ENCODE measurements at regions not wholly inside any gene's neighbourhood (a gene's known extent, or its start where the extent isn't known, plus 50 kb on each side); places are given as distances from the start of the nearest gene placed in this dataset.

DNA sequence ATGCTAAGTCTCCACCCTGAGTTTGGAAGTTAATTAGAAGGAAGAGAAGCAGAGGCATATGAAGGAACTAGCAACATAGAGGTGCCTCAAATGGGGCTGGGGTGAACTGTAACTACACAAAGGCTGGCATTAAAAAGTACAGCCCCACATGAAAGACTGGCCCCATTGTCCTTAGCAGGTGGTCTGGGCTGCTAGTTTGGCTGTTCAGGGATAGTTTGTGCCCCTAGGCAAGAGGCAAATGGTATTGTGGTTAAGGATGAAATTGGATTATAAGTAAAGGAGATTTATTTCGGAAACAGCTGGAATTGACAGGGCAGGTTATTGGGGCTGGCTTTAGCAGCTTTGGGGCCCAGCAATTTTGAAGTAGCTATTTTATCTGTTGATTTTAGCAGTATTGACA, 365.7 kb upstream of the TNP1 start:
- Histone ChIP-seq H3K4me3 (ENCODE audit: low read length) (no peak overlapping the region), H3K4me1 (ENCODE audit: insufficient read depth, low read length) (no peaks in the 10 kb centered on the region), H3K9me3 (ENCODE audit: insufficient read depth, low read depth, low read length) (no peaks in the 10 kb centered on the region), H3K27me3 (ENCODE audit: insufficient read depth, low read length) (no peaks in the 10 kb centered on the region), H3K36me3 (ENCODE audit: insufficient read depth, low read length) (no peaks in the 10 kb centered on the region), H3K9ac (ENCODE audit: low read depth, low read length) (no peak overlapping the region), H3K27ac (ENCODE audit: low read depth, low read length) (no peak overlapping the region)
- 87% methylated on average over 1 of the region's 1 CpG for WGBS

DNA sequence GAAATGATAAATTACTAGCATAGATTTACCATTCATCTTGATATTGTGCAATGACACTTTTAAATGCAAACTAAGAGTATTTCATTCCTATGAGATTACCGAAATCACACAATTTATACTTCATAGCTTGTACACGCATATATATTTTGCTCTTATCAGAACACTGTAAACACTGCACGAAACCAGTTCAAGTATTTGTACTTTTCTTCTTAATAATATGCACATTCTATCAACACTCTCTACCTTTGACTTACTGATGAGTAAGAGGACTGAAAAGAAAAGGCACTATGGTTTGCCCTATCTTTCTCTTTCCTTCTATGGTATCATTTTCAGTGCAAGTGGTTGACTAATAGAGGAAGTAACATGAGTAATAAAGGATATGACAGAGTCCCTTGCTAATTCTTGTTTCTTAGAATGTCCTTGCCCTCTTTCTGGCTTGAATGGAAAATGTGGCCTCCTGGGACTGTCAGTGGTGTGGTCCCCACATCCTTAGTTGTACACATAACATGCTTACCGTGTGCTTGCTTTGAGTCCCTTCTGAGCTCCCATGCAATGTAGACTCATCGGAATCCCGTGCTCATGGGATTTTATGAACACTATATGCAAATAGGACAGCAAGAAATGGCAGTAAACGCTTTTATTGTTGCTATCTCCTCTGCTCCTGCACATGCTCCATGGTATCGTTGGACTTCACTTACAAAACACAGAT, 363.5 kb upstream of the TNP1 start:
- H3K9ac ChIP-seq (ENCODE audit: low read depth, low read length): no peak overlapping the region

DNA sequence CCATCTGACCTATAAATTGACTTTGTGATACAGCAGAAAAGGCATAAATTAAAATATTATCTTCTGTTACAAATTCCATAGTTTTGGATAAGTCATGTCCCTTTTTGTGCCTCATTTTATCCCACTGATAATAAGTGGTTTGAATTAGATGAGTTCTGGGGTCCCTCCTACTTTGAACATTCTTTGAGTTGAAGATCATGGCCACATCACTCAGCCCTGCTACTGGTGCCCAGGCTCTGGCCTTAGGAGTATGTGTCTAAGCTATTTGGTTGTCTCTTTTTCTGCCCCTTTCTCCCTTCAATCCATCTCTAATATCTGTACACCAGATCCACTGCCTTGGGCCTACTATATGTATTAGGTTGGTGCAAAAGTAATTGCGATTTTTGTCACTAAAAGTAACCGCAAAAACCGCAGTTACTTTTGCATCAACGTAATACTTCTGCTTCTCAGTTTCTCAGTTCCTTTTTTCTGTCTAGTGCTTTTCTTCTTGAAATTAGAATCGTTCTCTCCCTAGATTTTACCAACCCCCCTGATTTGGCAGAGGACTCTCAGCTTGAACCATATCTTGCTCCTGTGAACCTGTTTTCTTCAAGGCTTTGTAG, 362.5 kb upstream of the TNP1 start:
- Histone ChIP-seq H3K4me1 (ENCODE audit: insufficient read depth, low read length) (no peaks in the 10 kb centered on the region), H3K4me3 (ENCODE audit: low read length) (no peak overlapping the region), H3K9me3 (ENCODE audit: insufficient read depth, low read depth, low read length) (no peaks in the 10 kb centered on the region), H3K27ac (ENCODE audit: low read depth, low read length) (no peak overlapping the region), H3K27me3 (ENCODE audit: insufficient read depth, low read length) (no peaks in the 10 kb centered on the region), H3K9ac (ENCODE audit: low read depth, low read length) (no peak overlapping the region), H3K36me3 (ENCODE audit: insufficient read depth, low read length) (no peaks in the 10 kb centered on the region)
- 95% methylated on average over 5 of the region's 5 CpGs for WGBS

More for the DNA sequence above, 363.5 kb upstream of the TNP1 start:
- Histone ChIP-seq H3K27me3 (ENCODE audit: insufficient read depth, low read length) (no peaks in the 10 kb centered on the region), H3K27ac (ENCODE audit: low read depth, low read length) (no peak overlapping the region), H3K36me3 (ENCODE audit: insufficient read depth, low read length) (no peaks in the 10 kb centered on the region), H3K4me3 (ENCODE audit: low read length) (no peak overlapping the region), H3K4me1 (ENCODE audit: insufficient read depth, low read length) (no peaks in the 10 kb centered on the region), H3K9me3 (ENCODE audit: insufficient read depth, low read depth, low read length) (no peaks in the 10 kb centered on the region)
- WGBS: 95% methylated on average over 8 of the region's 8 CpGs

DNA sequence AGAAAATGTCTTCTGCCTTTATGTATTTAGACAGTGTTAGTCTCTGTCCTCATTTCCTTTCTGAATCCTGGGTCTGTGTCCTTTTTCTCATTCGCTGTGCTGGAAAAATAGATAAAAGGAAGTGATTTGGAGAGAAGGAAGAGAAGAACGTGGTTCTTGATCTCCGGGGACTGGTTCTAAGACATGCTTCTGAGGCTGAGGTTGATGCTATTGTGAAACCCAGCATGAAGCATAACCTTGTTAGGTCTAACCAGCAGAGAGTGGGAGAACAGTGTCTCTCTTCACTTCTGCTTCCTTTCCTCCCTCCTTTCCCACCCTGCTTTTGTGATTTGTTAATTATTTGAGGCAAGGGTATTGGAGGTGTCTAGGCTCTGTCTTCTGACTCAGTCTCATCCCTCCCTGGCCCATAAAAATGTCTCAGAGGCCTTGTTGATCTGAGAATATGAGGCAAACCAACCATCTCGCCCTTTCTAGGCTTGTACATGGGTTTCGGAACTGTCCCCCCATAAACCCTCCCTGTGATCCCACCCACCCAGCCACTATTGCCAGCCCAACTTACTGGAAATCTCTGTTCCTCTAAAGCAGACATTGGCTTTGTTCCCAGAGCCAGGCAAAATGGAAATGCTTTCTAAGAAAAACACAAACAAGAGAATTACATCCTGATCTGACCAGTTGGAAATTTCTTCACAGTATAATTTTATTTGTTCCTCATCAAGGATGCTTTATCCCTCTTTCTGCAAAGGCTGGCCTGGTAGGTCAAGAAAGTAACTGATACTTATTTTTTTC, 360.6 kb upstream of the TNP1 start:
- H3K4me3 ChIP-seq (ENCODE audit: low read length): no peak overlapping the region
- no peaks in the 10 kb centered on the region for H3K36me3 ChIP-seq (ENCODE audit: insufficient read depth, low read length)
- H3K9me3 ChIP-seq (ENCODE audit: insufficient read depth, low read depth, low read length): no peaks in the 10 kb centered on the region
- no peak overlapping the region for H3K27ac ChIP-seq (ENCODE audit: low read depth, low read length)
- no peaks in the 10 kb centered on the region for H3K27me3 ChIP-seq (ENCODE audit: insufficient read depth, low read length)
- H3K4me1 ChIP-seq (ENCODE audit: insufficient read depth, low read length): no peaks in the 10 kb centered on the region
- WGBS: 91% methylated on average over 5 of the region's 5 CpGs
- no peak overlapping the region for H3K9ac ChIP-seq (ENCODE audit: low read depth, low read length)

DNA sequence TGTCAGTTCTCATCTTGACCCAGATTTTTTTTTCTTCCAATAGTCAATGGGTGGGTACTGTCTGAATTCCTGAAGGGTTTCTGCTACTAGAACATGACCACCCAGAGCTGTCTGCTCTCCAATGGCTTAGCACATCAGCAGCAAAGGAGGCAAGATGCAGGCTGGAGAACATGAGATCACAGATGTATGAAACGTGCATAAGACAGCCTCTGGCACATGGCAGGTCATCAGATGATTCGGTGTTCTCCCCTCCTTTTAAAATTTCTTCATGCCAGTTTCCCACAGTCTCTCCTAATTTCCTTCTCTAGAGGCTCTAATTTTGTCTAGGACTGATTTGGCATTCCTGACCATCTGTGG, 359.3 kb upstream of the TNP1 start:
- WGBS: 95% methylated on average over 2 of the region's 2 CpGs
- no peaks in the 10 kb centered on the region for H3K27me3 ChIP-seq (ENCODE audit: insufficient read depth, low read length)

DNA sequence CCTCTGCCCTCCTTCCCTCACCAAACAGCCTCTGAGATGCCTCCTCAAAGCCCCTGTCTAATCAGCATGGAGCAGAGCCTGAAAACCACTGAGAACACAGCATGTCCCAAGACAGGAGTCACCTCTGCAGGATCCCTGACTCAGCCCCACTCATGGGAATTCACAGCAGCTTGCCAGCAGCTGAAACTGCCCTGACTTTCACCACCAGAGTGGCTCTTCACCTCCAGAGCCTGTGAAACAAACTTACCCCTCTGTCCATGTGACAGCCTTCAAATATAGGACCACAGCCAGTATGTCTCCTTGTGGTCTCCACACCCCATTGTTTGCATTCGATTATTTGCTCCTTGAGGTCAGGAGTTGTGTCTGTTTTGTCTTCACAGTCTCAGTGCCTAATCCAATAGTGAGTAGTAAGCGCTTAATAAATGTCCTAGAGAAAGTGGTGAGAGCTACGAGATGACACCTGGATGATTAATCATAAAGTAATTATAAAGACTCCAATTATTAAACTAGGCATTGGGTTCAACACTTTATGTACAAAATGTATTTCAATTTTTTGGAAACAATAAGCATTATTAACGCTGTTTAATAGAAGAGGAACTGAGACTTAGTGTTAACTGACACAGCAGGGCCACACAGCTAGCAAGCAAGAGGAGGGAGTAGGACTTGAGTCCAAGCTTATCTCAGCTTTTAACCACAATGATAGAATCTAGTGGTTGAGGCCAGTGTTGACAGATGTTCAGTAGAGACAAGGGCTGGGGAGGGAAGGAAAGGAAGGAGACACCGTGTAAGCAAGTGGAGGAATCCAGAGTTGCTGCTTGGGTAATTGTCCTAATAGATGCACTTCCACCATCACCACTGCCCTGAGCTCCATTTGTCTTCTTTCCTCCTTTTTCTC, 358.7 kb upstream of the TNP1 start:
- Histone ChIP-seq H3K36me3 (ENCODE audit: insufficient read depth, low read length) (no peaks in the 10 kb centered on the region), H3K4me3 (ENCODE audit: low read length) (no peak overlapping the region), H3K27me3 (ENCODE audit: insufficient read depth, low read length) (no peaks in the 10 kb centered on the region), H3K9me3 (ENCODE audit: insufficient read depth, low read depth, low read length) (no peaks in the 10 kb centered on the region), H3K4me1 (ENCODE audit: insufficient read depth, low read length) (no peaks in the 10 kb centered on the region), H3K27ac (ENCODE audit: low read depth, low read length) (no peak overlapping the region), H3K9ac (ENCODE audit: low read depth, low read length) (no peak overlapping the region)
- WGBS: 97% methylated on average over 4 of the region's 5 CpGs

More for the DNA sequence above, 359.3 kb upstream of the TNP1 start:
- no peak overlapping the region for H3K9ac ChIP-seq (ENCODE audit: low read depth, low read length)
- H3K4me1 ChIP-seq (ENCODE audit: insufficient read depth, low read length): no peaks in the 10 kb centered on the region
- no peaks in the 10 kb centered on the region for H3K36me3 ChIP-seq (ENCODE audit: insufficient read depth, low read length)
- no peaks in the 10 kb centered on the region for H3K9me3 ChIP-seq (ENCODE audit: insufficient read depth, low read depth, low read length)
- H3K27ac ChIP-seq (ENCODE audit: low read depth, low read length): no peak overlapping the region
- no peak overlapping the region for H3K4me3 ChIP-seq (ENCODE audit: low read length)

DNA sequence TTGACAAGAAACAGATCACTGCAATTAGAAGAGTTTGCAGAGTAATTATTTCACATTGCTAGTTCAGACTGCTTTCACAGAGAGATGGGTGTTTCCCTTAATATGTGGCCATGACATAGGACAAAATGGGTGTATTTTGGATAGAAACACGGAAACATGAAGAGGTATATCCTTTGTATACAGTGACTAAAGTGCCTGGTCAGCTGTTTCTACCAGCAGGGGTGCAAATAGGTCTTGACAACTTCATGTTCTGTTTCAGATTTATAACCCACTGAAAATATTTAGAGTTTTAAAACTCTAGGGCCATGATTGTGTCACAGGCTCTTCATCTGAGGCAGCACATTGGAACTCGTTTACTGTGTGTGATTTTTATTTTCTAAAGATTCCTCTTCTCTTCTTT, 357.1 kb upstream of the TNP1 start:
- WGBS: 97% methylated on average over 2 of the region's 2 CpGs
- Histone ChIP-seq H3K9me3 (ENCODE audit: insufficient read depth, low read depth, low read length) (no peaks in the 10 kb centered on the region), H3K4me3 (ENCODE audit: low read length) (no peak overlapping the region), H3K36me3 (ENCODE audit: insufficient read depth, low read length) (no peaks in the 10 kb centered on the region), H3K27ac (ENCODE audit: low read depth, low read length) (no peak overlapping the region), H3K9ac (ENCODE audit: low read depth, low read length) (no peak overlapping the region), H3K4me1 (ENCODE audit: insufficient read depth, low read length) (no peaks in the 10 kb centered on the region), H3K27me3 (ENCODE audit: insufficient read depth, low read length) (no peaks in the 10 kb centered on the region)

DNA sequence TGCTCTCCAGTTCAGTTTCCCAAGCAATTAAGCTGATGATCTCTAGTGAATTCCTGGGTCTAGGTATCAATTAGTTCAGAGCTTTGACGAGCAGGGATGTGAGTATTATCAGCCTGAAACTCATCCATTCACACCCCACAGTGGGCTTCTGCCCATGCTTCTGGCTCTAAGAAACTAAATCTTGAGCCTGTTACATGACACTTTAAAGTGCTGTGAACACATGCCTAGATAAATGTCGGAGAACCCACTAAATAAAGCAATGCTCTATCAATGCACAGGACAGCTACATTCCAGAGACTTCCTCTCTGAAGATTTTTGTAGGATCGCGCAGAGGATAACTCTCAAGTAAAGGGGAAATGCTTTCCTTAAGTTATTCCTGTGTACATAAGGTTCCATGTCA, 356.5 kb upstream of the TNP1 start:
- H3K4me3 ChIP-seq (ENCODE audit: low read length): no peak overlapping the region
- no peaks in the 10 kb centered on the region for H3K36me3 ChIP-seq (ENCODE audit: insufficient read depth, low read length)
- no peaks in the 10 kb centered on the region for H3K27me3 ChIP-seq (ENCODE audit: insufficient read depth, low read length)
- no peak overlapping the region for H3K27ac ChIP-seq (ENCODE audit: low read depth, low read length)
- H3K9me3 ChIP-seq (ENCODE audit: insufficient read depth, low read depth, low read length): no peaks in the 10 kb centered on the region
- 93% methylated on average over 4 of the region's 4 CpGs for WGBS
- H3K4me1 ChIP-seq (ENCODE audit: insufficient read depth, low read length): no peaks in the 10 kb centered on the region
- no peak overlapping the region for H3K9ac ChIP-seq (ENCODE audit: low read depth, low read length)

DNA sequence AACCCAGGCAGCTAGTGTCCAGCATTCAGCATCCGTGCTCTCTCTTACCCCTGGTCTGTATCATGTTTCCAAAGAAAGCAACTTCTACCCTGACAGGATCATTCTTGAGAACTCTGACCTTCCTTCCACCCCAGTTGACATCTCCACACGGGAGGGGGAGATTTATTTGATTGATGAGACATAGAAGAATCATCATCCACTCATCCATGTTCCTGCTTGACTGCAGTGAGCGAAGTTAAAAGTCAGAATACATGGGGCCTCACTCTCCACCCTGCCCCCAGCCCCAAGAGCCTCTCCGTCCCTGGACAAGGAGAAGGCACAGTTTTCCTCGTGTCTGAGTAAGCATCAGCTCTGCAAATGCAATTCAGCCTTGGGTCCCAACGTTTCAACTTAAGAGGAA, 356.0 kb upstream of the TNP1 start:
- Histone ChIP-seq H3K4me3 (ENCODE audit: low read length) (no peak overlapping the region), H3K27ac (ENCODE audit: low read depth, low read length) (no peak overlapping the region), H3K4me1 (ENCODE audit: insufficient read depth, low read length) (no peaks in the 10 kb centered on the region), H3K27me3 (ENCODE audit: insufficient read depth, low read length) (no peaks in the 10 kb centered on the region), H3K36me3 (ENCODE audit: insufficient read depth, low read length) (no peaks in the 10 kb centered on the region), H3K9me3 (ENCODE audit: insufficient read depth, low read depth, low read length) (no peaks in the 10 kb centered on the region), H3K9ac (ENCODE audit: low read depth, low read length) (no peak overlapping the region)
- WGBS: 88% methylated on average over 5 of the region's 6 CpGs

DNA sequence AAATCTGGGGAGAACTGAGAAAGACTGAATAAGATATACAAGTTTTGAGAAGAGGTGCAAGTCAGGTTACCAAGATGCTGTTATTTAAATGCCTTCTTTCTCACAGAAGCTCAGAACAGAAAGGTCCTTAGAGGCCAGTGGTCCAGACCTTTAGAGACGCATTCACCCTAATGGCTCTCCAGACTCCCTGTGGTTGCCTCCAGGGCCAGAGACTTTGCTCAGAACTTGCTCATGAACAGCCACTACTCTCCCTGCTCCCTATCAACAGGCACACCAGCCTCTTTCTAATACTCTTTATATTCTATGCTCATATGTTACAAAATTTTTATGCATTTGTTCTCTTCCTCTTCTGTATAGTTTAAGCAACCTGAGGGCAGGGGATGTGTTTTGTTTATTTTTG, 349.0 kb upstream of the TNP1 start:
- H3K4me1 ChIP-seq (ENCODE audit: insufficient read depth, low read length): peaks cover 15% of the 10 kb centered on the region; the same call in 1 of the 2 replicates
- no peaks in the 10 kb centered on the region for H3K27me3 ChIP-seq (ENCODE audit: insufficient read depth, low read length)
- H3K9me3 ChIP-seq (ENCODE audit: insufficient read depth, low read depth, low read length): peaks cover 4% of the 10 kb centered on the region; the same call in 1 of the 2 replicates
- H3K4me3 ChIP-seq (ENCODE audit: low read length): no peak overlapping the region
- H3K9ac ChIP-seq (ENCODE audit: low read depth, low read length): no peak overlapping the region
- 70% methylated on average over 1 of the region's 1 CpG for WGBS
- H3K27ac ChIP-seq (ENCODE audit: low read depth, low read length): no peak overlapping the region
- H3K36me3 ChIP-seq (ENCODE audit: insufficient read depth, low read length): no peaks in the 10 kb centered on the region

DNA sequence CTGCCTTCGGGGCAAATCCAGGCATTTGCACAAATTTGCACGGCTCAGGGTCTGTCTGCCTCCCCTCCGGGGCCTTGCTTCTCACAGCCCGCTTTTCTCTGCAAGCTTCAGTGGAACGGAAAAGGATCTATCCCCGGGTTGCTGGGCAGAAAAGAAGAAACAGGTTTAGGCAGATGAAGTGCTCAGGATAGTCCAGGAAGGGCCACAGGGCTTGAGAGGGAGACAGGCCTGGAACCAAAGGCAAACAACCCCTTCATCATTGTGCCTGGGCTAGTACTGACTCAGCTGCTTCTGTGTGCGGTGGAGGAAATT, 347.8 kb upstream of the TNP1 start:
- Histone ChIP-seq H3K4me3 (ENCODE audit: low read length) (no peak overlapping the region), H3K27ac (ENCODE audit: low read depth, low read length) (no peak overlapping the region), H3K9me3 (ENCODE audit: insufficient read depth, low read depth, low read length) (peaks cover 13% of the 10 kb centered on the region), H3K4me1 (ENCODE audit: insufficient read depth, low read length) (peaks cover 15% of the 10 kb centered on the region; the same call in 1 of the 2 replicates), H3K36me3 (ENCODE audit: insufficient read depth, low read length) (no peaks in the 10 kb centered on the region), H3K9ac (ENCODE audit: low read depth, low read length) (no peak overlapping the region), H3K27me3 (ENCODE audit: insufficient read depth, low read length) (no peaks in the 10 kb centered on the region)
- whole genome bisulfite sequencing: 89% methylated on average over 7 of the region's 7 CpGs
